GM06990 (cell line): ENCODE measurements at regions not wholly inside any gene's neighbourhood (a gene's known extent, or its start where the extent isn't known, plus 50 kb on each side); places are given as distances from the start of the nearest gene placed in this dataset.

Experiments used
- DNase-seq: peaks from one replicate; pipeline ENCODE4 v3.0.0-alpha.2; 2011; ENCODE audit not compliant: insufficient read length; ENCODE audit errors: extremely low read depth
- H3K27me3 ChIP-seq: replicated peaks from 2 replicates; pipeline ENCODE4 v1.6.0; 2011; ENCODE audit warnings: low read length; ENCODE audit not compliant: control insufficient read depth, insufficient read depth
- H3K36me3 ChIP-seq: 2 replicates; pipeline ENCODE4 v1.5.1; 2011; ENCODE audit warnings: low read length; ENCODE audit not compliant: control insufficient read depth, insufficient read depth
- H3K4me3 ChIP-seq: replicated peaks from 2 replicates; pipeline ENCODE4 v1.5.1; 2011; ENCODE audit warnings: low read depth, mild to moderate bottlenecking, control low read depth, low read length
- TF ChIP-seq, protein P1 (sequence below): IDR thresholded peaks from 2 replicates; pipeline ENCODE4 v1.5.1; 2011; ENCODE audit warnings: low read length, control low read depth, mild to moderate bottlenecking, inconsistent platforms; ENCODE audit not compliant: insufficient read depth, poor library complexity, severe bottlenecking

DNA sequence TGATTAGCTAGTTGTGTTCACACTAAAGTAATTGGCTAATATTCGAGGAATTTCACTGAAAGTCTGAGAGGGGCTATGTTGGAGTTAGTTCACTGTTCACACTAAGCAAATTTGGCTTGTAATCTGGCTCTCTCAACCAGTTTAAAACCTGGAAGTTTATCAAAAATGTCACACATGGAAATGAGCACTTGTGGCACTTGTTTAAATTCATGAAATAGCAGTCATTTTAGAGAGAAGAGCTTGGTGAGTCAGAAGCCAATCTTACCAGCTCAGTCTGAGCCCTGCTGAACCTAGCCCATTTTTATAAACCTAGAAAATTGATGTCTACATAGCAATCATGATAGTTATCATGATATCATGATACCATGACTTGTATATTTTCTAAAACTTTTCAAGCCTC lies 90.7 kb upstream of the JADE1 start:
- DNase-seq, result no peak

DNA sequence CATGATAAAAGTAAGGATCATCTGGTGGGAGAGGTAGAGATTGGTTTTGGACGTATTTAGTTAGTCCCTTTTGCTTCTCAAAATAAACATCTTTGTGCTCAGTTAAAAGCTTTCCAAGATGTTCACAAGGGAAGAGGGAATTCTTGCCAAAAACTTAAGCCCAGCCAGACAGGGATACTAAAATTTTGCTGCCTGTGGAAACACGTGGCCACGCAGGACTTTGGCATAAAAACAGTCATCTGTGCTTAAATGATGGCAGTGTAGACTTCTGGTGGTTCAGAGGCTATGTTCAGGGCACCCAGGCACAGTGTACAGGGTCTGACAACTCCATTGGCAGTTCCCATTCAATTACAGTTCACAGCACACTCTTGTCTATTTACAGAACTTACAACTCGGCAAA lies 93.2 kb upstream of the JADE1 start:
- H3K4me3 ChIP-seq, result no peak overlapping the region
- TF ChIP-seq, protein P1, sequence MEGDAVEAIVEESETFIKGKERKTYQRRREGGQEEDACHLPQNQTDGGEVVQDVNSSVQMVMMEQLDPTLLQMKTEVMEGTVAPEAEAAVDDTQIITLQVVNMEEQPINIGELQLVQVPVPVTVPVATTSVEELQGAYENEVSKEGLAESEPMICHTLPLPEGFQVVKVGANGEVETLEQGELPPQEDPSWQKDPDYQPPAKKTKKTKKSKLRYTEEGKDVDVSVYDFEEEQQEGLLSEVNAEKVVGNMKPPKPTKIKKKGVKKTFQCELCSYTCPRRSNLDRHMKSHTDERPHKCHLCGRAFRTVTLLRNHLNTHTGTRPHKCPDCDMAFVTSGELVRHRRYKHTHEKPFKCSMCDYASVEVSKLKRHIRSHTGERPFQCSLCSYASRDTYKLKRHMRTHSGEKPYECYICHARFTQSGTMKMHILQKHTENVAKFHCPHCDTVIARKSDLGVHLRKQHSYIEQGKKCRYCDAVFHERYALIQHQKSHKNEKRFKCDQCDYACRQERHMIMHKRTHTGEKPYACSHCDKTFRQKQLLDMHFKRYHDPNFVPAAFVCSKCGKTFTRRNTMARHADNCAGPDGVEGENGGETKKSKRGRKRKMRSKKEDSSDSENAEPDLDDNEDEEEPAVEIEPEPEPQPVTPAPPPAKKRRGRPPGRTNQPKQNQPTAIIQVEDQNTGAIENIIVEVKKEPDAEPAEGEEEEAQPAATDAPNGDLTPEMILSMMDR, result no peak
- DNase-seq, result no peak
- H3K36me3 ChIP-seq, result no peaks in the 10 kb centered on the region
- no peaks in the 10 kb centered on the region for H3K27me3 ChIP-seq

More for the DNA sequence above, 90.7 kb upstream of the JADE1 start:
- H3K4me3 ChIP-seq, result no peak overlapping the region
- TF ChIP-seq, protein P1, result no peak
- H3K27me3 ChIP-seq, result no peaks in the 10 kb centered on the region
- H3K36me3 ChIP-seq, result no peaks in the 10 kb centered on the region

DNA sequence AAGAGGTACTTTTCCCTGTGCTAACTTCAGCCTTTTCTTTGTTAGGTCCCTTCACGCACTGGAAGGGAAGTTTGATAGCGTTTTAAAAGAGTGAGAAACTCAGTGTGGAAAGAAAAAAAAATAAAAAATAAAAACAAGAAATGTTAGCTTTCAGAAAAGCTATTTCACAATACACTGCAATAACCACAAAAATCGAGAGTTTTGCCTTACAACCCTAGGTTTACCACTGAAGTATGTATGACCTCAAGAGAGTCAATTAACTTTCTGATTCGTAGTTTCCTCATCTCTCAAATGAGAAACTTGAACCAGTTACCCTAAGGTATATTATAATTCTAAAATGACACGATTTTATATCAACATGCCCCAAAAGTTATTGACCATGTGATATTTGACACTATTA lies 93.9 kb upstream of the JADE1 start:
- H3K27me3 ChIP-seq, result no peaks in the 10 kb centered on the region
- no peaks in the 10 kb centered on the region for H3K36me3 ChIP-seq
- no peak overlapping the region for H3K4me3 ChIP-seq
- DNase-seq, result no peak
- TF ChIP-seq, protein P1, result no peak

DNA sequence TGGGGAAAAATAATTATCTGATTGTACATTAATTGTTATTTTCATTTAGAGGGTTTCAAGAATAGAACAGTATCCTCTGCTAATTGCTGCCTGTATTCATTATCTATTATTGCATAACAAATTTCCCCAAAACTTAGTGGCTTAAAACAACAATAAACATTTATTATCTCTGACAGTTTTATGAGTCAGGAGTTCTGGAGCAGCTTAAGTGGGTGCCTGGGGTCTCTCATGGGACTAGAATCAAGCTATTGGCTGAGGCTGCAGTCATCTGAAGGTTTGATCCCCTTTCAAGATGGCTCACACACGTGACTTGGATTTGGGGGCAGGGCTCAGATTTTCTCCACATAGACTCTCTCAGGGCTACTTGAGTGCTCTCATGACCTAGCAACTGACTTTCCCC lies 98.1 kb upstream of the JADE1 start:
- no peaks in the 10 kb centered on the region for H3K36me3 ChIP-seq
- no peaks in the 10 kb centered on the region for H3K27me3 ChIP-seq
- no peak overlapping the region for H3K4me3 ChIP-seq
- no peak for DNase-seq
- TF ChIP-seq, protein P1, result no peak

DNA sequence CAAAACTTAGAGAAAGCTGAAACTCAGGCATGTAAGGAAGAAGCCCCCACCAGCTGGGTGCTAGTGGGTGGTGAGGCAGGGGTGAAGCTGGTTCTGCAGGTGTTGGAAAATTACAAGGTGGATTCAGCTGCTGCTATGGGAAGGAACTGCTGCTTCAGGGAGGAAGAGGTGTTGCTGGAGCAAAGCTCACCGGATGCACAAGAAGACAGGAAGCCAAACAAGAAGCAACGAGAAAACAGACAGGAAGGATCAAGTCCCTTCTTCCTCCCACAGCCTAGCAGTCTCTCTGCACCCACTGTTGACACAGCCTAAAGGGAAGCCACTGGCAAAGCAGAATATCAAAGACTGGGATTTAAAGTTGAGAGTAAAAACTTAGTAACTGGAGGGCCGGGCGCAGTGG lies 100.2 kb upstream of the JADE1 start:
- H3K36me3 ChIP-seq, result no peaks in the 10 kb centered on the region
- DNase-seq, result no peak
- no peaks in the 10 kb centered on the region for H3K27me3 ChIP-seq
- TF ChIP-seq, protein P1, result no peak
- no peak overlapping the region for H3K4me3 ChIP-seq

DNA sequence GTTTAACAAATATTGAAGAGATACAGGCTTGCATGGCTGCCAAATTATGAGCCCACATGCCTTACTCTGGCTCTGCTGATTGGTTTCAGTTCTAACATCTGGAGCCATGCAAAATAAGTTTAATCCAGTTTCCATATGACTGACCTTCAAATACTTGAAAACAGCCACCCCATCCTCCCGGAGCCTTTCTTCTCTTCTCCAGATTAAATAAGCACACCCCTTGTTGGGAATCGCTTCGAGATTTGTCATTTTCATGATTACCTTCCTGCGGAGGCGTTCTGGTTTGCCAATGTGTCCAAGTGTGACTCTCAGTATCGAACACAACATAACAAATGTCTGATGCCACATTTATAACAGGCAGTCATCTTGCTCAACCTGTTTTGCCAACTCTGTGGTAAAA lies 101.6 kb upstream of the JADE1 start:
- no peak overlapping the region for H3K4me3 ChIP-seq
- no peaks in the 10 kb centered on the region for H3K36me3 ChIP-seq
- TF ChIP-seq, protein P1, result no peak
- no peak for DNase-seq
- no peaks in the 10 kb centered on the region for H3K27me3 ChIP-seq
